ENCODE measurements at regions not wholly inside any gene's neighbourhood (a gene's known extent, or its start where the extent isn't known, plus 50 kb on each side); places are given as distances from the start of the nearest gene placed in this dataset.

GRCh38 chr12:91327889-91328288, 145.3 kb upstream of the DCN start:
- no peak overlapping the region for H3K27ac Mint-ChIP-seq
- ATAC-seq (ENCODE audit: low read depth) (no peak), DNase-seq (no peak)
- no peaks in the 10 kb centered on the region for H3K4me1 Mint-ChIP-seq
- ChIA-PET CTCF (interaction anchor here (0.9 to 1.9 kb wide), 4 partner anchors 7 to 353 kb away, joined by 3 to 7 read pairs (median 4); no protein-coding TSS in a partner anchor), POLR2A (no interaction called here)
- TF ChIP-seq EZH2 (IDR thresholded peaks at IDR 0.05; ENCODE audit: borderline replicate concordance, insufficient read depth, low read depth, low read length, poor library complexity, severe bottlenecking): no peak
- TF ChIP-seq CTCF (IDR thresholded peaks at IDR 0.05): no peak
- H3K36me3 ChIP-seq (replicated peaks in 1 of 2; ENCODE audit: control extremely low read depth in 1 of 2, control insufficient read depth in 1 of 2, extremely low read depth in 1 of 2, insufficient read depth in 2 of 2, low read length in 1 of 2): no peaks in the 10 kb centered on the region
- intact Hi-C loops (cut with micrococcal nuclease): loop anchor here (2.0 kb wide), 1 partner anchor 349 kb away; no protein-coding TSS in a partner anchor
- H3K4me2 ChIP-seq (replicated peaks; ENCODE audit: low read depth, low read length, poor library complexity, severe bottlenecking): no peak overlapping the region
- no peaks in the 10 kb centered on the region for H3K27me3 ChIP-seq (replicated peaks in 1 of 4; ENCODE audit: control extremely low read depth in 1 of 4, control insufficient read depth in 3 of 4, insufficient read depth in 4 of 4, low read length in 3 of 4)
- no peak overlapping the region for H3K27ac ChIP-seq (ENCODE audit: low read length in 2 of 2)
- no peak overlapping the region for H3K4me3 Mint-ChIP-seq
- H3K9me3 Mint-ChIP-seq (ENCODE audit: insufficient read depth): no peaks in the 10 kb centered on the region
- H3K4me3 ChIP-seq (ENCODE audit: control extremely low read depth in 1 of 5, extremely low read depth in 1 of 5, insufficient read depth in 1 of 5, low read depth in 2 of 5, low read length in 4 of 5): no peak overlapping the region
- H3K9me3 ChIP-seq (ENCODE audit: control extremely low read depth in 1 of 3, control insufficient read depth in 2 of 3, insufficient read depth in 1 of 3, low read length in 2 of 3): no peaks in the 10 kb centered on the region
- H3K27me3 Mint-ChIP-seq: peaks cover 8% of the 10 kb centered on the region
- H3K9ac ChIP-seq (ENCODE audit: low read length): no peak overlapping the region
- H4K20me1 ChIP-seq (ENCODE audit: control insufficient read depth, insufficient read depth, low read length, poor library complexity, severe bottlenecking): no peaks in the 10 kb centered on the region
- no CpG with 5 or more reads among the region's 3 CpGs for WGBS (ENCODE audit: insufficient coverage)
- H3K4me1 ChIP-seq (ENCODE audit: control insufficient read depth in 2 of 2, insufficient read depth in 2 of 2, low read length in 2 of 2): no peaks in the 10 kb centered on the region
- no peaks in the 10 kb centered on the region for H3K79me2 ChIP-seq (ENCODE audit: control insufficient read depth, insufficient read depth, low read length)
- H2AFZ ChIP-seq (ENCODE audit: insufficient read depth, low read depth, low read length, poor library complexity, severe bottlenecking): no peak overlapping the region

- H3K9me3 ChIP-seq (ENCODE audit: control extremely low read depth in 1 of 3, control insufficient read depth in 2 of 3, insufficient read depth in 1 of 3, low read length in 2 of 3): no peaks in the 10 kb centered on the region
- TF ChIP-seq CTCF (IDR thresholded peaks at IDR 0.05): no peak
- TF ChIP-seq EZH2 (IDR thresholded peaks at IDR 0.05; ENCODE audit: borderline replicate concordance, insufficient read depth, low read depth, low read length, poor library complexity, severe bottlenecking): no peak
- ChIA-PET CTCF (interaction anchor here (0.7 to 1.9 kb wide), 7 partner anchors 8 to 387 kb away, joined by 3 to 7 read pairs (median 3); no protein-coding TSS in a partner anchor), POLR2A (no interaction called here)
- no peak overlapping the region for H3K4me3 ChIP-seq (ENCODE audit: control extremely low read depth in 1 of 5, extremely low read depth in 1 of 5, insufficient read depth in 1 of 5, low read depth in 2 of 5, low read length in 4 of 5)
- H4K20me1 ChIP-seq (ENCODE audit: control insufficient read depth, insufficient read depth, low read length, poor library complexity, severe bottlenecking): no peaks in the 10 kb centered on the region
- no peak overlapping the region for H3K27ac Mint-ChIP-seq
- H3K9ac ChIP-seq (ENCODE audit: low read length): no peak overlapping the region
- H3K9me3 Mint-ChIP-seq (ENCODE audit: insufficient read depth): no peaks in the 10 kb centered on the region
- no peaks in the 10 kb centered on the region for H3K27me3 ChIP-seq (replicated peaks in 1 of 4; ENCODE audit: control extremely low read depth in 1 of 4, control insufficient read depth in 3 of 4, insufficient read depth in 4 of 4, low read length in 3 of 4)
- no peaks in the 10 kb centered on the region for H3K79me2 ChIP-seq (ENCODE audit: control insufficient read depth, insufficient read depth, low read length)
- H3K27ac ChIP-seq (ENCODE audit: low read length in 2 of 2): no peak overlapping the region
- H3K36me3 ChIP-seq (replicated peaks in 1 of 2; ENCODE audit: control extremely low read depth in 1 of 2, control insufficient read depth in 1 of 2, extremely low read depth in 1 of 2, insufficient read depth in 2 of 2, low read length in 1 of 2): no peaks in the 10 kb centered on the region
- no peak overlapping the region for H2AFZ ChIP-seq (ENCODE audit: insufficient read depth, low read depth, low read length, poor library complexity, severe bottlenecking)
- intact Hi-C loops (cut with micrococcal nuclease): loop anchor here (2.0 kb wide), 1 partner anchor 348 kb away; no protein-coding TSS in a partner anchor
- no CpG with 5 or more reads among the region's 4 CpGs for WGBS (ENCODE audit: insufficient coverage)
- DNase-seq (no peak), ATAC-seq (ENCODE audit: low read depth) (no peak)
- no peaks in the 10 kb centered on the region for H3K4me1 ChIP-seq (ENCODE audit: control insufficient read depth in 2 of 2, insufficient read depth in 2 of 2, low read length in 2 of 2)
- no peak overlapping the region for H3K4me2 ChIP-seq (replicated peaks; ENCODE audit: low read depth, low read length, poor library complexity, severe bottlenecking)
- peaks cover 8% of the 10 kb centered on the region for H3K27me3 Mint-ChIP-seq
- no peak overlapping the region for H3K4me3 Mint-ChIP-seq
- H3K4me1 Mint-ChIP-seq: no peaks in the 10 kb centered on the region
Measured at GRCh38 chr12:91327131-91327530, 144.5 kb upstream of the DCN start.
